Peyer's patch (tissue), 4 donors: ENCODE measurements at regions not wholly inside any gene's neighbourhood (a gene's known extent, or its start where the extent isn't known, plus 50 kb on each side); places are given as distances from the start of the nearest gene placed in this dataset.

Experiments used
- POLR2A ChIP-seq, 2 donors: fragments of 450-650 bp; IDR thresholded peaks; one replicate each; pipeline ENCODE4 v1.5.1; 2017; ENCODE audit warnings: antibody characterized with exemption in 2 of 2, mild to moderate bottlenecking in 2 of 2, moderate library complexity in 2 of 2
- TF ChIP-seq, protein P1 (sequence below), 6 experiments: fragments of 450-650 bp in 4 of 6; fragments of 200-600 bp in 2 of 6; sonication (generic) in 1 of 6; IDR thresholded peaks; one replicate each; pipeline ENCODE4 v1.5.1; 2017 to 2019; ENCODE audit warnings: antibody characterized with exemption in 6 of 6, mild to moderate bottlenecking in 3 of 6, moderate library complexity in 1 of 6

- TF ChIP-seq POLR2A (IDR thresholded peaks at IDR 0.05): no peak
- TF ChIP-seq, protein P1, sequence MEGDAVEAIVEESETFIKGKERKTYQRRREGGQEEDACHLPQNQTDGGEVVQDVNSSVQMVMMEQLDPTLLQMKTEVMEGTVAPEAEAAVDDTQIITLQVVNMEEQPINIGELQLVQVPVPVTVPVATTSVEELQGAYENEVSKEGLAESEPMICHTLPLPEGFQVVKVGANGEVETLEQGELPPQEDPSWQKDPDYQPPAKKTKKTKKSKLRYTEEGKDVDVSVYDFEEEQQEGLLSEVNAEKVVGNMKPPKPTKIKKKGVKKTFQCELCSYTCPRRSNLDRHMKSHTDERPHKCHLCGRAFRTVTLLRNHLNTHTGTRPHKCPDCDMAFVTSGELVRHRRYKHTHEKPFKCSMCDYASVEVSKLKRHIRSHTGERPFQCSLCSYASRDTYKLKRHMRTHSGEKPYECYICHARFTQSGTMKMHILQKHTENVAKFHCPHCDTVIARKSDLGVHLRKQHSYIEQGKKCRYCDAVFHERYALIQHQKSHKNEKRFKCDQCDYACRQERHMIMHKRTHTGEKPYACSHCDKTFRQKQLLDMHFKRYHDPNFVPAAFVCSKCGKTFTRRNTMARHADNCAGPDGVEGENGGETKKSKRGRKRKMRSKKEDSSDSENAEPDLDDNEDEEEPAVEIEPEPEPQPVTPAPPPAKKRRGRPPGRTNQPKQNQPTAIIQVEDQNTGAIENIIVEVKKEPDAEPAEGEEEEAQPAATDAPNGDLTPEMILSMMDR (IDR thresholded peaks at IDR 0.05): no peak
Measured at GRCh38 chr6:48315915-48316314, 204.9 kb upstream of the PTCHD4 start.
